Right atrium auricular region (tissue), 2 donors: ENCODE measurements at regions not wholly inside any gene's neighbourhood (a gene's known extent, or its start where the extent isn't known, plus 50 kb on each side); places are given as distances from the start of the nearest gene placed in this dataset.

ENCODE experiments used
- DNase-seq: peaks from one replicate; pipeline ENCODE4 v3.0.0-alpha.2; 2019; ENCODE audit warnings: low spot score
- H3K27ac ChIP-seq, 2 donors: fragments of 200-600 bp; sonication (generic); 1 replicate in 1 of 2; 2 replicates in 1 of 2; pipeline ENCODE4 v1.5.1; 2016 to 2019
- H3K27me3 ChIP-seq, 2 donors: fragments of 200-600 bp; sonication (generic); one replicate each; pipeline versions ENCODE4 v1.5.1 to v1.6.0; 2017 to 2019
- H3K36me3 ChIP-seq: fragments of 200-600 bp; sonication (generic); one replicate; pipeline ENCODE4 v1.5.1; 2016
- H3K4me1 ChIP-seq, 2 donors: fragments of 200-600 bp; sonication (generic); one replicate each; pipeline versions ENCODE4 v1.5.1 to v1.6.0; 2017 to 2019
- H3K4me3 ChIP-seq, 2 donors: fragments of 200-600 bp; sonication (generic); 1 replicate in 1 of 2; 2 replicates in 1 of 2; pipeline ENCODE4 v1.5.1; 2017 to 2019; ENCODE audit warnings: mild to moderate bottlenecking in 1 of 2, moderate library complexity in 1 of 2
- H3K9me3 ChIP-seq, 2 donors: fragments of 200-600 bp; sonication (generic); one replicate each; pipeline ENCODE4 v1.5.1; 2019
- TF ChIP-seq, protein P1 (sequence below), 2 donors: fragments of 200-600 bp; sonication (generic); IDR thresholded peaks; one replicate each; pipeline ENCODE4 v1.5.1; 2019; ENCODE audit warnings: antibody characterized with exemption in 2 of 2

- Histone ChIP-seq H3K4me3 (no peak overlapping the region), H3K4me1 (no peaks in the 10 kb centered on the region), H3K27ac (no peak overlapping the region), H3K36me3 (no peaks in the 10 kb centered on the region), H3K27me3 (no peaks in the 10 kb centered on the region), H3K9me3 (no peaks in the 10 kb centered on the region)
- no peak for DNase-seq
- TF ChIP-seq, protein P1, sequence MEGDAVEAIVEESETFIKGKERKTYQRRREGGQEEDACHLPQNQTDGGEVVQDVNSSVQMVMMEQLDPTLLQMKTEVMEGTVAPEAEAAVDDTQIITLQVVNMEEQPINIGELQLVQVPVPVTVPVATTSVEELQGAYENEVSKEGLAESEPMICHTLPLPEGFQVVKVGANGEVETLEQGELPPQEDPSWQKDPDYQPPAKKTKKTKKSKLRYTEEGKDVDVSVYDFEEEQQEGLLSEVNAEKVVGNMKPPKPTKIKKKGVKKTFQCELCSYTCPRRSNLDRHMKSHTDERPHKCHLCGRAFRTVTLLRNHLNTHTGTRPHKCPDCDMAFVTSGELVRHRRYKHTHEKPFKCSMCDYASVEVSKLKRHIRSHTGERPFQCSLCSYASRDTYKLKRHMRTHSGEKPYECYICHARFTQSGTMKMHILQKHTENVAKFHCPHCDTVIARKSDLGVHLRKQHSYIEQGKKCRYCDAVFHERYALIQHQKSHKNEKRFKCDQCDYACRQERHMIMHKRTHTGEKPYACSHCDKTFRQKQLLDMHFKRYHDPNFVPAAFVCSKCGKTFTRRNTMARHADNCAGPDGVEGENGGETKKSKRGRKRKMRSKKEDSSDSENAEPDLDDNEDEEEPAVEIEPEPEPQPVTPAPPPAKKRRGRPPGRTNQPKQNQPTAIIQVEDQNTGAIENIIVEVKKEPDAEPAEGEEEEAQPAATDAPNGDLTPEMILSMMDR (IDR thresholded peaks at IDR 0.05): no peak
Observed at GRCh38 chr4:100805538-100805937, 287.7 kb upstream of the EMCN start.

GRCh38 chr4:100804576-100805360 is 286.9 kb upstream of the EMCN start:
- no peaks in the 10 kb centered on the region for H3K4me1 ChIP-seq

DNA sequence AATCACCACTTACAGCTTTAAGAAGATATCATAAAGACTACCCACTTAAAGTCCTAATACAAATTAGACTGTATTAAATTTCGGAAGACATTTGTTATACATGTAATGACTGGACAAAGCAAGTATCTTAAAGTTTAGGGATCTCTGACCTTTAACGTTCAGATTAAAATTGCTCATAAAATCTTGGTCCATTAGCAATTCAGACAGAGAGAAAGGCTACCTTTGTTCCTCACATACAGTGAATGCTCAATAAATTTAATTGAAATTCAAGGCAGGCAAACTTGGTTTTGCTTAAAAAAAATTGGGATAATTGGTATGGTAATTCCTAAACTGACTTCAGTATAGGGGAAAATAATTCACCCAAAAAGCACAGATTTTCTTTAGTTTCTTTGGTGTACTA is 285.9 kb upstream of the EMCN start:
- TF ChIP-seq, protein P1 (IDR thresholded peaks at IDR 0.05): no peak
- no peaks in the 10 kb centered on the region for H3K4me1 ChIP-seq
- H3K27me3 ChIP-seq: no peaks in the 10 kb centered on the region
- no peak for DNase-seq
- no peaks in the 10 kb centered on the region for H3K9me3 ChIP-seq
- no peaks in the 10 kb centered on the region for H3K36me3 ChIP-seq
- H3K4me3 ChIP-seq: no peak overlapping the region
- H3K27ac ChIP-seq: no peak overlapping the region

More at GRCh38 chr4:100804576-100805360, 286.9 kb upstream of the EMCN start:
- TF ChIP-seq, protein P1 (IDR thresholded peaks at IDR 0.05): no peak
- Histone ChIP-seq H3K27me3 (no peaks in the 10 kb centered on the region), H3K4me3 (no peak overlapping the region), H3K27ac (no peak overlapping the region), H3K9me3 (no peaks in the 10 kb centered on the region), H3K36me3 (no peaks in the 10 kb centered on the region)
- no peak for DNase-seq

GRCh38 chr4:100799761-100800539 is 282.1 kb upstream of the EMCN start:
- DNase-seq: no peak
- H3K9me3 ChIP-seq: no peaks in the 10 kb centered on the region

DNA sequence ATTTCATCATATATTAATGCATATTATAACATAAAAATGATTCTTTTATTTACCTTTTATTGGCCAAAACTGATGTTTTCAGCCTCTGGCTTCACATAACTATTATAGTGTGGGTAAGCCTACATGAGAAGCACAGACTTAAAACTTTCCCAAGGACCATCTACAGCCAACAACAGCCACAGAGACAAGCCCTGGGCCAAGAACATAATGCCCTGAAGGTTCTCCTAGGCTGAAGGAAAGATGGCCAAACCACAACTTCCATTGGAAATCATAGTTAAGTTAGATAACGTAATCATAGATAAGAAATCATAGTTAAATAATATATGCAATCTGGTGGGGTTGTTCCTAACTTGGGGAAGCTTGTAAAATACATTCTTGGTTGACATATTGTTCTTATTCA is 280.0 kb upstream of the EMCN start:
- Histone ChIP-seq H3K4me3 (no peak overlapping the region), H3K9me3 (no peaks in the 10 kb centered on the region), H3K27me3 (no peaks in the 10 kb centered on the region), H3K36me3 (no peaks in the 10 kb centered on the region), H3K4me1 (no peaks in the 10 kb centered on the region), H3K27ac (no peak overlapping the region)
- TF ChIP-seq, protein P1 (IDR thresholded peaks at IDR 0.05): no peak
- no peak for DNase-seq

More at GRCh38 chr4:100799761-100800539, 282.1 kb upstream of the EMCN start:
- Histone ChIP-seq H3K27ac (no peak overlapping the region), H3K36me3 (no peaks in the 10 kb centered on the region), H3K4me1 (no peaks in the 10 kb centered on the region), H3K27me3 (no peaks in the 10 kb centered on the region), H3K4me3 (no peak overlapping the region)
- TF ChIP-seq, protein P1 (IDR thresholded peaks at IDR 0.05): no peak
